NOMO-1 treated with DMSO at 0.1 percent for 48 hours (cell line): ENCODE measurements at regions not wholly inside any gene's neighbourhood (a gene's known extent, or its start where the extent isn't known, plus 50 kb on each side); places are given as distances from the start of the nearest gene placed in this dataset.
A peak's percentile ranks its signal among the peaks of the same experiment; 100 is the strongest.
"Not testable (repeated sequence)": the region's sequence is repeated elsewhere in the genome, so short reads cannot be mapped to it uniquely, and the experiment has no call there.

Source experiments
- DNase-seq: peaks from one replicate; lab custom pipeline; 2025; ENCODE audit not compliant: unreplicated experiment; lab: John Stamatoyannopoulos, UW

DNA sequence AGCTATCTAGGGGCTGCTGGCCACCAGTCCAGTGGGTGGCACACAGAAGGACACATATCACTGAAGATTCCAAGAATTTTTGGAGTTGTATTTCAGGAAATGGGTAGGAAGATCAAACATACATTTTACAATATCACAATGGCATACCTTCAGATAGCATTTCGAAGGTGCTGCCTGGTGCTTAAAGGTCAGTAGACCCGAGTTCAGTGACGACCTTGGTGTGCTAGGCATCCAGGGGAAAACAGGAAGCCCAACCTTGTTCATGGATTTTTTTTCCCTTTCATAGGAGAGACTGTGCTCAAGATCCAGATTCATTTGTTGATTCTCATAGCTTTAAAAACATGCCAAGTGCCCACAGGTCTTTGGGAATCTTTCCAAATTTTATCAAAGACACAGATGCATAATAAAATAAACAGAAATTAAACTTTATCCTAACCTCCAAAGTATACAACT, 51.0 kb upstream of the RCBTB2 start:
- DNase-seq, result no peak

DNA sequence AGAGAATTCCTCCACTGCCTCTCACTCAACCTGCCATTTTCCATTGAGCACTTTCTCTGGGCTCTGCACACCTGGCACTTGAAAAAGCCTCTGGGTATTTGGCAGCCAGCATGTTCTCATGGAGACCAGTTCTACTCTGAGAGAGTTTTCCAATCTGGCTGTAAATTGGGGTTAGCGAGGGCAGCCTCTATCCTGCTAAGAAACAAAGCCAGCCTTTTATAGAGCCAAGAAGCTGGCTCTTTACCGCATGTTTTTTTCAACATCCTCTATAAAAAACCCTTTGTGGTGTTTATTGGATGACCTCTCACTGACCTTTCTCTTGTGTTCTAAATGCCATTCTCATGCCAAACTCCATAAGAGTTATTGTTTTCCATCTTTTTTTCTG, 52.6 kb upstream of the RCBTB2 start:
- peak; percentile 44 for DNase-seq

- no peak for DNase-seq
Observed at GRCh38 chr13:48586591-48587103, 53.8 kb upstream of the RCBTB2 start.

DNA sequence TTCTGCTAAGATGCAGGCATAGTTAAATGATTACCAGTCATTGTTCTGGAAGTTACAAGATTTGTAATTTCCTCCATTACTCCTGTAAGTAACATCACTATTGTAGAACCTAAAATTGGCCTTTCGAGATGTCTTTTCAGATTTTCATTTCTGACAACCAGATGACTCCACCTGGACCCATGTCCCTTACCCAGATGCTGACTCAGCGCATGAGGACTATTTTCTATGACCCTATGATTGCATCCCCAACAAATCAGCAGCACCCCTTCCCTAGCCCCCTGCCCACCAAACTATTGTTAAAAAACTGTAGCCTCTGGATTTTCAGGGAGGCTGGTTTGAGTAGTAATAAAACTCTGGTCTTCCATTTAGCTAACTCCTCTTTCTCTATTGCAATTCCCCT, 55.2 kb upstream of the RCBTB2 start:
- no peak for DNase-seq

- no peak for DNase-seq
Observed at GRCh38 chr13:48590141-48590901, 57.4 kb upstream of the RCBTB2 start.

- DNase-seq, result not testable (repeated sequence)
Observed at GRCh38 chr13:48591124-48591872, 58.4 kb upstream of the RCBTB2 start.

DNA sequence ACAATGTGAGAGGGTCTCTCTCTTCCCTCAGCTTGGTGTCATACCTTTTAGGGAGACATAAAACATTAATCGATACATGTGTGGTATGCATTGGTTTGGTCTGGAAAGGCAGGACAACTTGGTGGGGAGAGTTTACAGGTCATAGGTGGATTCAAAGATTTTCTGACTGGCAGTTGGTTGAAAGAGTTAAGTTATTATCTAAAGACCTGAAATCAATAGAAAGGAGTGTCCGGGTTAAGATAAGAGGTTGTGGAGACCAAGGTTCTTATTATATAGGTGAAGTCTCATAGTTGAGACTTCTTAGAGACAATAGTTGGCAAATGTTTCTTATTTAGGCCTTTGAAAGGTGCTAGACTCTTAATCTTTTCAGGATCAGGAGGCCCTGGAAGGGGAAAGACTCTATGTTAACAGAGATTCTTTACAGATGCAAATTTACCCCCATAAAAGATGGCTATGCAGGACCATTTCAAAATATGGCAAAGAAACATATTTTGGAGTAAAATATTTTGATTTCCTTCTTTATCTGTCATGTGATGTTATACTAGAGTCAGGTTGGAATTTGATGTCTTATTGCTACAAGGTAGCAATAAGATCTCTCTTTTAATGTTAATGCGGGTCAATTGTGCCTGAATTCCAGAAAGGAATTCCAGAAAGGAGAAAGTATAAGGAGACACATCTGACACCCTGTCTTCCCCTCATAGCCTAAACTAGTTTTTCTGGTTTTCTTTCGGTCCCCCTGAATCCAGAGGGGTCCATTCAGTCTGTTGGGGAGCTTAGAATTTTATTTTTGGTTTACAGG, 59.2 kb upstream of the RCBTB2 start:
- DNase-seq, result no peak

DNA sequence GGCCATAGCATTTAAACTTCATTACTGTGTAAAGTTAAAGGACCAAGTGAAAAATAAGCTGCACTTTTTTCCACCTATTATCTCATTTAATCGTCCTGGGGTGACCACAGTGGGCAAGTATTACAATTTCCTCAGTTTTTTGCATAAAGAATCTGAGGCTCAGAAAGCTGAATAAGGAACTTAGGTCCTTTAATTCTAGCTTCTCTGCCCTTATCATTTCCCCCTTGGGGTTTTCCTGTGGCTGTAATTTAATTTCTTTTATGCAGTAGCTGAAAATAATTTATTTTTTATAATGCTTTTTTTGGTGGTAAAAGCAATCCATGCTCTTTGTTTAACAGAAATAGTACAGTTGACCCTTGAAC, 59.8 kb upstream of the RCBTB2 start:
- peak; percentile 20 for DNase-seq

GRCh38 chr13:48593536-48593935, 60.2 kb upstream of the CYSLTR2 start:
- DNase-seq, result no peak

DNA sequence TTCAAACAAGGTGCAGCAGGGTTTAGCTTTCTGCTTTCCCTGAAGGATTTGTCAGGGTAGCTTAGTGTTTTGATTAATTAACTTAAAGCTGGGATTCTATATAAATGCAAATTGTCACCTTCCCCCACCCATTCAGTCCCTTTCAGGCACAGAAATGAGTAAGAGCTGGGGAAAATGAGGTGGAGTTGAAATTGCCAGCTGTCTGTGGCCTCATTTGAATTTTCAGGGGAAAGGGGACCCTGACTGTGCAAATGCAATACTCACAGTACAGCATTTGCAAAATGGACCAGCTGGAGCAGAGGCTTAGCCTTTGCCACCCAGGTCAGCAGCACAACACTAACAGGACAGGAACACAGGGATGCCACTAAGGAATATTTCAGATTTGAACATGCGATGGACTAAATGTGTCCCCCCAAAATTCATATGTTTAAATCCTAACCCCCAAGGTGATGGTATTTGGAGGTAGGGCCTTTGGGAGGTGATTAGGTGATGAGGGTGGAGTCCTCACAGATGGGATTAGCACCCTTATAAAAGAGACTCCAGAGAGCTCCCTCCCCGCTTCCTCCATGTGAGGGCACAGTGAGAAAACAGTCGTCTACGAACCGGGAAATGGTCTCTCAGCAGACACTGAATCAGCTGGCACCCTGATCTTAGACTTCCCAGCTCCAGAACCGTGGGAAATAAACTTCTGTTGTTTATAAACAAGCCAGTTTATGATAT, 59.5 kb upstream of the CYSLTR2 start:
- DNase-seq, result no peak

DNA sequence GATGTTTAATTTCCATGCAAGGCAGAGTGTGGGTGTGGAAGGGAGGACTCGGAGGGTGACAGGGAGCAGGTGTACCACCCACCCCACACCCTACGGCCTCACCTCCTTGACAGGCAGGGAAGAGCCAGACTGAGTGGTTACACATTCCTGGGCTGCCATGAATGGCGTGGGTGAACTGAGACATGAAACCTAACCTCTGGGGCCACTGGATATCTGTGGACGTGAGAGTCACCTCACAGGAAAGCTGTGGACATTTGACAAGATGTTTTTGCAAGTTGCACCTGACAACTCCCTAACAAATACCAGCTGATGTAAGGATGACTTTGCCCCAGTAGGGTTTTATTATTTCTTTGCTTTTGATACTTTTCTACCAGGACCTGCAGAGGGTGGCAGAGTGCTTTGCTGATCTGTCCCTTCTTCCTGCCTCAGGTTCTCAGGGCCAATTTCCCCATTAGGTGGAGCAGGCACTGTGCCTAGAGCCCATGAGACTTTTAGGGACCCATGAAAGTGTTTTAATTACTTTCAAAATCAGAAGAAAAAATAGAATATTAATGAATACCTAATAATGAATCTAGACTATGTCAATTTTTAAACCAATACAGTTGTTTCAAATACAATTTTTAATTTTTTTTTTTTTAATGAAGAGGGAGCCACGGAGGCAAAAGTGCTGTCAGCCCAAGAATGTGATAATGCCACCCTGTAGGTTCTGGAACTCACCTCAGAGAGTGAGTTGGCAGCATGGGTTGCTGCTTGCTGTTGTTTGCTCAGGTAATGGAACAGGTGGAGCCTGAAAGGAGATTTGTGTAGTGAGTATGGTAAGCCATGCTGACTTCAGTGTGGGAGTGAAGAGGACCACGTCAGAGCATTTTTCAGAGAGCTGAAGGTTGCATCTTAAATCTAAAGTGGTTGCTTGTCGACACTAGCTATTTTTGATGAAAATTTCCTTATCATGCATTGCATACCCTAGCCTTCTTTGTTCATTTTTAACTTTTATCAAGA, 58.0 kb upstream of the CYSLTR2 start:
- peak; percentile 70 for DNase-seq

DNA sequence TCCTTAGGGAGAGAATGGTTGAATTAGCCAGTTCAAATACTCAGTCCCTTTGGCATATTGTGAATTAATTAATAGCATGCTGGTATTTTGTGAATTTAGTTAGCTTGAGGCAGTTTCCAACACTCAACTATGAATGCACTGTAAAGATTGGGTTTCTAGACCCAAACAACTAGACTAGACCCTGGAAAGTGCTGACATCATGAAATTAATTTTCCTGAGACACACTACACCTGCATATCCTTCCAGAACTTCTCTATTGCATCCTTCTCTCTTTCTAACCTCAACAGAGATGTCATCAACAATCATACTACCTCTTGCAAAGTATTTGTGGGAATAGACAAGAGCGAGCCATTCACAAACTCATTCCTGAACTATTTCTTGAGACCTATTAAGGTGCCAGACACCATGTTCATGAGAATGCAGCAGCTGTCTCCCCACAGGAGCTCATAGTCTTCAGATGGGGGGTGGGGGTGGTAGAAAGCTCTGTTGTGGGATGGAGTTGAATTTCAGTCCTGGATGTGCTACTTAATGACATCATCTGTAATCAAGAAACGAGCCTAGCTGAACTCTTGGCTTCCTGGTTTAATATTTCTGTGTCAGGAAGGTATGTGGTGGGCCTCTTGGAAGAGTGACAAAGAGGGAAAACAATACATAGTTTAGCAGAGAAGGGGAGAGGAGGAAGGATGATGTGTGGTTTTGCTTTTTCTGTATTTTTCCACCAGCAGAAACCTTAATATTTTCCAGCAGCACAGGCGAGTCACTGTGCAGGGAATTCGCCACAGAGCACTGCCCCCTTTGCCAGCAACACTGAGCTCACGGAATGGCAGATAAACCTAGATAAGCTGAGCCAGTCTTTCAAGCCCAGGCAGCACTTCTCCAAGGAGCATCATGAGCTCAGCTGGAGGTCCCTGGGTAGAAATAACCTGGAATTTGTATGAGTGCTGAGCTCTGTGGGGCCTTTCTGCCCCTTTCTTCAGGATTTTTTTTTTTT, 53.1 kb upstream of the CYSLTR2 start:
- DNase-seq, result no peak

DNA sequence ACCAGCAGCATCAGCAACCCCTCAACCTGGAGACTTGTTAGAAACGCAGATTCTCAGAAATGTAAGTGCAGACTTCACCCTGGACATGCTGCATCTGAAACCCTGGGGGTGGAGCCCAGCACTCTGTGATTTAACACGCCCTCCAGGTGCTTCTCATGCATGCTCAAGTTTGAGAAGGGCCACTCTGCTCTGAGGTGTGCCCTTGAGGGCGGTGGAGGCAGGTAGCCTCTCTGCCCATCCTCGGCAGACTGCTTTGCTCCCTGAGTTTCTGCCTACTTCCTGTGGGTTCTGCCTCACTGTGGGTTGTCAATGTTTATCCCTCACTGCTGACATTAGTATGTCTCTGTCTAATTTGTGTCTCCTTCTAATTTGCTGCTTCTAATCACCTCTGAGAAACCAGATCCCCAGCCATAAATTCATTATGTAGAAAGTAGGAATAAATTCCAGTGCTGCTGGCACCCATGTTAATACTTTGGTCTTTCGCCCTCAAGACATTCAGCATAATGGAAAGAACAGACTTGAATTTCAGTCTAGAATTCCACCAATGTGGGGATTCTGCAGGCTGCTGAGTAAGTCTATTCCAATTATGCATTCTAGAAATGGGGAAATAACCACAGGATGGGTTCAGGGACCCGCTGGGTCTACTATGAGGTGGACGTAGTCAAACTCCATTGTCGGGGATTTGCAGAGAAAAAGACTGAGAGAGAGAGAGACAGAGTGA, 51.3 kb upstream of the CYSLTR2 start:
- no peak for DNase-seq

- no peak for DNase-seq
Observed at GRCh38 chr13:48603375-48603774, 50.4 kb upstream of the CYSLTR2 start.
